GM23338 (cell line): ENCODE measurements at regions not wholly inside any gene's neighbourhood (a gene's known extent, or its start where the extent isn't known, plus 50 kb on each side); places are given as distances from the start of the nearest gene placed in this dataset.

Source experiments
- ATAC-seq: fragments of 200-7000 bp; cut with Tn5 transposase; 3 replicates; pipeline ENCODE4 v1.9.1; 2020
- DNase-seq: peaks from one replicate; pipeline ENCODE4 v3.0.0-alpha.2; 2015; ENCODE audit warnings: low spot score
- H2AFZ ChIP-seq: fragments of 200-600 bp; sonication (generic); 2 replicates; pipeline ENCODE4 v1.8.0; 2016; ENCODE audit warnings: antibody characterized with exemption, mild to moderate bottlenecking, moderate library complexity
- H3F3A ChIP-seq: fragments of 200-600 bp; sonication (generic); replicated peaks from 2 replicates; pipeline ENCODE4 v1.8.0; 2017; ENCODE audit warnings: antibody characterized with exemption, mixed run types, low read depth
- H3K27ac ChIP-seq: fragments of 200-600 bp; sonication (generic); 2 replicates; pipeline ENCODE4 v1.6.1; 2016; ENCODE audit warnings: low read depth
- H3K27me3 ChIP-seq: fragments of 200-600 bp; sonication (generic); 2 replicates; pipeline ENCODE4 v1.8.0; 2016; ENCODE audit warnings: mild to moderate bottlenecking, mixed run types, moderate library complexity; ENCODE audit not compliant: insufficient read depth
- H3K36me3 ChIP-seq: fragments of 200-600 bp; sonication (generic); 2 replicates; pipeline ENCODE4 v1.8.0; 2016; ENCODE audit warnings: mild to moderate bottlenecking; ENCODE audit not compliant: insufficient read depth
- H3K4me1 ChIP-seq: fragments of 200-600 bp; sonication (generic); 2 replicates; pipeline ENCODE4 v1.8.0; 2016; ENCODE audit warnings: mild to moderate bottlenecking, moderate library complexity; ENCODE audit not compliant: insufficient read depth
- H3K4me2 ChIP-seq: fragments of 200-600 bp; sonication (generic); 2 replicates; pipeline ENCODE4 v1.7.1; 2017; ENCODE audit warnings: mixed run types
- H3K4me3 ChIP-seq: fragments of 200-600 bp; sonication (generic); 2 replicates; pipeline ENCODE4 v1.6.1; 2016; ENCODE audit warnings: mixed run types
- H3K79me2 ChIP-seq: fragments of 200-600 bp; sonication (generic); replicated peaks from 2 replicates; pipeline ENCODE4 v1.8.0; 2017; ENCODE audit warnings: mild to moderate bottlenecking; ENCODE audit not compliant: insufficient read depth
- H3K9me2 ChIP-seq: fragments of 200-600 bp; sonication (generic); 2 replicates; pipeline ENCODE4 v1.8.0; 2017; ENCODE audit not compliant: insufficient read depth
- H4K20me1 ChIP-seq: fragments of 200-600 bp; sonication (generic); replicated peaks from 2 replicates; pipeline ENCODE4 v1.8.0; 2017; ENCODE audit warnings: mild to moderate bottlenecking; ENCODE audit not compliant: insufficient read depth
- H3K27ac Mint-ChIP-seq: 2 replicates; pipeline ENCODE4 v1.8.0; 2020; ENCODE audit warnings: inconsistent platforms, mild to moderate bottlenecking, moderate library complexity, mixed read lengths
- H3K27me3 Mint-ChIP-seq: 3 replicates; pipeline ENCODE4 v1.8.0; 2022; ENCODE audit warnings: low read depth, mild to moderate bottlenecking, moderate library complexity, mixed read lengths, inconsistent platforms; ENCODE audit not compliant: insufficient read depth, poor library complexity
- H3K36me3 Mint-ChIP-seq: 3 replicates; pipeline ENCODE4 v1.8.0; 2021; ENCODE audit warnings: low read depth, mild to moderate bottlenecking, inconsistent platforms, moderate library complexity, mixed read lengths
- H3K4me1 Mint-ChIP-seq: 3 replicates; pipeline ENCODE4 v1.8.0; 2020; ENCODE audit warnings: mild to moderate bottlenecking, inconsistent platforms, mixed read lengths
- H3K4me3 Mint-ChIP-seq: 3 replicates; pipeline ENCODE4 v1.8.0; 2021; ENCODE audit warnings: moderate library complexity, mild to moderate bottlenecking, inconsistent platforms, mixed read lengths
- H3K9me3 Mint-ChIP-seq: 3 replicates; pipeline ENCODE4 v1.8.0; 2020; ENCODE audit warnings: moderate library complexity, mild to moderate bottlenecking, inconsistent platforms, mixed read lengths
- CREB1 ChIP-seq: fragments of 250-450 bp; sonication (Bioruptor Pico); IDR thresholded peaks from 2 replicates; pipeline ENCODE4 v1.5.0; 2020; ENCODE audit warnings: low read depth, mild to moderate bottlenecking, moderate library complexity
- CTCF ChIP-seq, 2 experiments: fragments of 200-600 bp in 1 of 2; sonication (generic) in 1 of 2; conservative IDR thresholded peaks; 2 replicates each; pipeline versions ENCODE4 v1.5.1 to v1.6.1; 2016 to 2017; ENCODE audit warnings: antibody characterized with exemption in 2 of 2, low read depth in 2 of 2, mild to moderate bottlenecking in 2 of 2, moderate library complexity in 1 of 2
- ETS1 ChIP-seq: IDR thresholded peaks from 2 replicates; pipeline ENCODE4 v1.6.1; 2016; ENCODE audit warnings: antibody characterized with exemption
- EZH2 ChIP-seq: fragments of 200-600 bp; sonication (generic); IDR thresholded peaks from one replicate; pipeline ENCODE4 v1.8.0; 2017; ENCODE audit warnings: antibody characterized with exemption, mild to moderate bottlenecking, low read depth; ENCODE audit not compliant: unreplicated experiment
- EZH2phosphoT487 ChIP-seq: fragments of 200-600 bp; sonication (generic); IDR thresholded peaks from one replicate; pipeline ENCODE4 v1.8.1; 2018; ENCODE audit warnings: antibody characterized with exemption; ENCODE audit not compliant: unreplicated experiment
- JUNB ChIP-seq: IDR thresholded peaks from one replicate; pipeline ENCODE4 v1.6.1; 2016; ENCODE audit warnings: antibody characterized with exemption; ENCODE audit not compliant: unreplicated experiment
- NANOG ChIP-seq: IDR thresholded peaks from 2 replicates; pipeline ENCODE4 v1.6.1; 2016; ENCODE audit warnings: antibody characterized with exemption, borderline replicate concordance
- POLR2AphosphoS5 ChIP-seq: IDR thresholded peaks from 2 replicates; pipeline ENCODE4 v1.6.1; 2016; ENCODE audit warnings: antibody characterized with exemption, low read depth
- STAT1 ChIP-seq: IDR thresholded peaks from one replicate; pipeline ENCODE4 v1.6.1; 2016; ENCODE audit warnings: antibody characterized with exemption; ENCODE audit not compliant: unreplicated experiment
- ZNF114 ChIP-seq: fragments of 250-450 bp; sonication (Bioruptor Pico); IDR thresholded peaks from 2 replicates; pipeline ENCODE4 v1.5.0; 2020; ENCODE audit warnings: mild to moderate bottlenecking, moderate library complexity
- ZNF331 ChIP-seq: fragments of 250-450 bp; sonication (Bioruptor Pico); IDR thresholded peaks from 2 replicates; pipeline ENCODE4 v1.5.0; 2020; ENCODE audit warnings: low read depth, mild to moderate bottlenecking, moderate library complexity
- TF ChIP-seq, protein P1 (sequence below): IDR thresholded peaks from one replicate; pipeline ENCODE4 v1.6.1; 2018; ENCODE audit warnings: antibody characterized with exemption; ENCODE audit not compliant: unreplicated experiment

GRCh38 chr2:22329211-22330154 lies 1055.5 kb upstream of the KLHL29 start:
- Histone ChIP-seq H3K4me1 (no peaks in the 10 kb centered on the region), H3K27ac (no peak overlapping the region), H3K4me2 (no peak overlapping the region), H3K4me3 (no peak overlapping the region), H3K79me2 (no peaks in the 10 kb centered on the region), H3F3A (no peaks in the 10 kb centered on the region), H4K20me1 (no peaks in the 10 kb centered on the region), H2AFZ (peak overlapping the region; percentile 14; the same call in 1 of the 2 replicates), H3K36me3 (0 out of 2 replicates have a peak, but pooled peaks cover 5% of the 10 kb centered on the region), H3K9me2 (no peaks in the 10 kb centered on the region), H3K27me3 (no peaks in the 10 kb centered on the region)
- TF ChIP-seq JUNB (no peak), EZH2 (no peak), ETS1 (no peak), ZNF114 (no peak), POLR2AphosphoS5 (no peak)
- TF ChIP-seq, protein P1, sequence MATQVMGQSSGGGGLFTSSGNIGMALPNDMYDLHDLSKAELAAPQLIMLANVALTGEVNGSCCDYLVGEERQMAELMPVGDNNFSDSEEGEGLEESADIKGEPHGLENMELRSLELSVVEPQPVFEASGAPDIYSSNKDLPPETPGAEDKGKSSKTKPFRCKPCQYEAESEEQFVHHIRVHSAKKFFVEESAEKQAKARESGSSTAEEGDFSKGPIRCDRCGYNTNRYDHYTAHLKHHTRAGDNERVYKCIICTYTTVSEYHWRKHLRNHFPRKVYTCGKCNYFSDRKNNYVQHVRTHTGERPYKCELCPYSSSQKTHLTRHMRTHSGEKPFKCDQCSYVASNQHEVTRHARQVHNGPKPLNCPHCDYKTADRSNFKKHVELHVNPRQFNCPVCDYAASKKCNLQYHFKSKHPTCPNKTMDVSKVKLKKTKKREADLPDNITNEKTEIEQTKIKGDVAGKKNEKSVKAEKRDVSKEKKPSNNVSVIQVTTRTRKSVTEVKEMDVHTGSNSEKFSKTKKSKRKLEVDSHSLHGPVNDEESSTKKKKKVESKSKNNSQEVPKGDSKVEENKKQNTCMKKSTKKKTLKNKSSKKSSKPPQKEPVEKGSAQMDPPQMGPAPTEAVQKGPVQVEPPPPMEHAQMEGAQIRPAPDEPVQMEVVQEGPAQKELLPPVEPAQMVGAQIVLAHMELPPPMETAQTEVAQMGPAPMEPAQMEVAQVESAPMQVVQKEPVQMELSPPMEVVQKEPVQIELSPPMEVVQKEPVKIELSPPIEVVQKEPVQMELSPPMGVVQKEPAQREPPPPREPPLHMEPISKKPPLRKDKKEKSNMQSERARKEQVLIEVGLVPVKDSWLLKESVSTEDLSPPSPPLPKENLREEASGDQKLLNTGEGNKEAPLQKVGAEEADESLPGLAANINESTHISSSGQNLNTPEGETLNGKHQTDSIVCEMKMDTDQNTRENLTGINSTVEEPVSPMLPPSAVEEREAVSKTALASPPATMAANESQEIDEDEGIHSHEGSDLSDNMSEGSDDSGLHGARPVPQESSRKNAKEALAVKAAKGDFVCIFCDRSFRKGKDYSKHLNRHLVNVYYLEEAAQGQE, result no peak
- Mint-ChIP-seq H3K27me3 (no peaks in the 10 kb centered on the region), H3K4me3 (no peak overlapping the region), H3K9me3 (peaks cover 10% of the 10 kb centered on the region; the same call in 2 of the 3 replicates), H3K27ac (no peak overlapping the region), H3K36me3 (no peaks in the 10 kb centered on the region; the same call in 2 of the 3 replicates), H3K4me1 (peaks cover 5% of the 10 kb centered on the region; the same call in 2 of the 3 replicates)
- no peak for DNase-seq
- no peak for ATAC-seq

- Mint-ChIP-seq H3K36me3 (no peaks in the 10 kb centered on the region), H3K9me3 (no peaks in the 10 kb centered on the region), H3K27me3 (no peaks in the 10 kb centered on the region), H3K4me1 (no peaks in the 10 kb centered on the region), H3K27ac (no peak overlapping the region), H3K4me3 (no peak overlapping the region)
- Histone ChIP-seq H4K20me1 (no peaks in the 10 kb centered on the region), H3K9me2 (no peaks in the 10 kb centered on the region), H2AFZ (no peak overlapping the region), H3K27ac (no peak overlapping the region), H3F3A (no peaks in the 10 kb centered on the region), H3K4me2 (no peak overlapping the region), H3K27me3 (no peaks in the 10 kb centered on the region), H3K4me3 (no peak overlapping the region), H3K36me3 (no peaks in the 10 kb centered on the region; the same call in 1 of the 2 replicates), H3K79me2 (no peaks in the 10 kb centered on the region), H3K4me1 (no peaks in the 10 kb centered on the region)
- DNase-seq (no peak), ATAC-seq (no peak)
- TF ChIP-seq ETS1, result no peak
- TF ChIP-seq NANOG, result no peak
- no peak for TF ChIP-seq STAT1
- TF ChIP-seq POLR2AphosphoS5, result no peak
- TF ChIP-seq EZH2, result no peak
- no peak for TF ChIP-seq JUNB
- no peak for TF ChIP-seq ZNF331
- TF ChIP-seq CTCF (conservative IDR thresholded peaks at IDR 0.05; ENCODE audit: low read depth in 2 of 2), result no peak
- TF ChIP-seq EZH2phosphoT487, result no peak
- TF ChIP-seq CREB1 (CRISPR knock-in tag), result no peak
Observed at GRCh38 chr2:22336414-22336813, 1048.6 kb upstream of the KLHL29 start.
